ENCODE measurements at regions not wholly inside any gene's neighbourhood (a gene's known extent, or its start where the extent isn't known, plus 50 kb on each side); places are given as distances from the start of the nearest gene placed in this dataset.

DNA sequence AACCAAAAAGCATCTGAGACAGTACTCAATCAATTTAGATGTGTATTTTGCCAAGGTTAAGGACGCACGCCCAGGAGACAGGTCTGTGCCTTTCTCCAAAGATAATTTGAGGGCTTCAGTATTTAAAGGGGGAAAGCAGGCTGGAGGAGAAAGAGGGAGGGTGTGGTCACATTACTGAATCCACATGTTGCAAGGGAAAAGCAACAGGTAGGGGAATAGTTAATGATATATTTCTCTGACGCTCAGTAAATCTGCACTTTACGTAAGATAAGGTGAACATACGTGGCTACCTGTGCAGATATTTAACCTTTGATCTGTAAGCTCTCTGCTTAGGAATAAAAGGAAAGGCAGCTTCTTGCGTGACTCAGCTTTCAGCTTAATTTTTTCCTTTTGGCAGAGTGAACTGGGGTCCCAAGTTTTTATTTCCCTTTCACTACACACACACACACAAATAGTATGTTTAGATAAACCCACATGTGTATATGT, 443.4 kb downstream of the NTRK2 start:
- TF ChIP-seq, protein P1, sequence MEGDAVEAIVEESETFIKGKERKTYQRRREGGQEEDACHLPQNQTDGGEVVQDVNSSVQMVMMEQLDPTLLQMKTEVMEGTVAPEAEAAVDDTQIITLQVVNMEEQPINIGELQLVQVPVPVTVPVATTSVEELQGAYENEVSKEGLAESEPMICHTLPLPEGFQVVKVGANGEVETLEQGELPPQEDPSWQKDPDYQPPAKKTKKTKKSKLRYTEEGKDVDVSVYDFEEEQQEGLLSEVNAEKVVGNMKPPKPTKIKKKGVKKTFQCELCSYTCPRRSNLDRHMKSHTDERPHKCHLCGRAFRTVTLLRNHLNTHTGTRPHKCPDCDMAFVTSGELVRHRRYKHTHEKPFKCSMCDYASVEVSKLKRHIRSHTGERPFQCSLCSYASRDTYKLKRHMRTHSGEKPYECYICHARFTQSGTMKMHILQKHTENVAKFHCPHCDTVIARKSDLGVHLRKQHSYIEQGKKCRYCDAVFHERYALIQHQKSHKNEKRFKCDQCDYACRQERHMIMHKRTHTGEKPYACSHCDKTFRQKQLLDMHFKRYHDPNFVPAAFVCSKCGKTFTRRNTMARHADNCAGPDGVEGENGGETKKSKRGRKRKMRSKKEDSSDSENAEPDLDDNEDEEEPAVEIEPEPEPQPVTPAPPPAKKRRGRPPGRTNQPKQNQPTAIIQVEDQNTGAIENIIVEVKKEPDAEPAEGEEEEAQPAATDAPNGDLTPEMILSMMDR (IDR thresholded peaks at IDR 0.05; ENCODE audit: low read length), result no peak
- no peak for TF ChIP-seq EZH2 (IDR thresholded peaks at IDR 0.05; ENCODE audit: borderline replicate concordance, low read length)
